ENCODE measurements at regions not wholly inside any gene's neighbourhood (a gene's known extent, or its start where the extent isn't known, plus 50 kb on each side); places are given as distances from the start of the nearest gene placed in this dataset.
A peak's percentile ranks its signal among the peaks of the same experiment; 100 is the strongest.

GRCh38 chrX:34546366-34546765 lies 110.7 kb downstream of the TMEM47 start:
- H3K27me3 ChIP-seq (ENCODE audit: insufficient read depth, low read depth): no peaks in the 10 kb centered on the region
- H3K36me3 ChIP-seq (ENCODE audit: insufficient read depth): no peaks in the 10 kb centered on the region
- TF ChIP-seq CTCF (conservative IDR thresholded peaks at IDR 0.05; ENCODE audit: low read depth, low read length): no peak
- H3K4me1 ChIP-seq (ENCODE audit: low read depth, poor library complexity, severe bottlenecking): no peaks in the 10 kb centered on the region
- no peak overlapping the region for H3K4me3 ChIP-seq (IDR thresholded peaks at IDR 0.05; ENCODE audit: insufficient read depth, low read depth, low read length)
- H3K9ac ChIP-seq: no peak overlapping the region
- no peak overlapping the region for H3K4me2 ChIP-seq
- no peaks in the 10 kb centered on the region for H4K20me1 ChIP-seq (ENCODE audit: insufficient read depth)
- no peak overlapping the region for H2AFZ ChIP-seq (ENCODE audit: low read depth)
- H3K79me2 ChIP-seq (ENCODE audit: insufficient read depth, low read depth): no peaks in the 10 kb centered on the region
- no peak overlapping the region for H3K27ac ChIP-seq

GRCh38 chrX:34528081-34528480 lies 129.0 kb downstream of the TMEM47 start:
- no peak overlapping the region for H3K4me2 ChIP-seq
- H3K27ac ChIP-seq: no peak overlapping the region
- H3K36me3 ChIP-seq (ENCODE audit: insufficient read depth): no peaks in the 10 kb centered on the region
- H4K20me1 ChIP-seq (ENCODE audit: insufficient read depth): no peaks in the 10 kb centered on the region
- no peak overlapping the region for H3K4me3 ChIP-seq (IDR thresholded peaks at IDR 0.05; ENCODE audit: insufficient read depth, low read depth, low read length)
- no peaks in the 10 kb centered on the region for H3K27me3 ChIP-seq (ENCODE audit: insufficient read depth, low read depth)
- TF ChIP-seq CTCF (conservative IDR thresholded peaks at IDR 0.05; ENCODE audit: low read depth, low read length): no peak
- H2AFZ ChIP-seq (ENCODE audit: low read depth): no peak overlapping the region
- H3K79me2 ChIP-seq (ENCODE audit: insufficient read depth, low read depth): no peaks in the 10 kb centered on the region
- H3K4me1 ChIP-seq (ENCODE audit: low read depth, poor library complexity, severe bottlenecking): no peaks in the 10 kb centered on the region
- H3K9ac ChIP-seq: no peak overlapping the region

- Histone ChIP-seq H3K79me2 (ENCODE audit: insufficient read depth, low read depth) (no peaks in the 10 kb centered on the region), H3K36me3 (ENCODE audit: insufficient read depth) (no peaks in the 10 kb centered on the region), H3K4me1 (ENCODE audit: low read depth, poor library complexity, severe bottlenecking) (no peaks in the 10 kb centered on the region), H3K27me3 (ENCODE audit: insufficient read depth, low read depth) (no peaks in the 10 kb centered on the region), H3K4me2 (no peak overlapping the region), H4K20me1 (ENCODE audit: insufficient read depth) (no peaks in the 10 kb centered on the region), H3K4me3 (IDR thresholded peaks at IDR 0.05; ENCODE audit: insufficient read depth, low read depth, low read length) (no peak overlapping the region), H3K27ac (no peak overlapping the region), H2AFZ (ENCODE audit: low read depth) (no peak overlapping the region), H3K9ac (no peak overlapping the region)
- TF ChIP-seq CTCF (conservative IDR thresholded peaks at IDR 0.05; ENCODE audit: low read depth, low read length): no peak
Measured at GRCh38 chrX:34521563-34521962, 135.5 kb downstream of the TMEM47 start.

GRCh38 chrX:34509394-34509793 lies 147.7 kb downstream of the TMEM47 start:
- H3K36me3 ChIP-seq (ENCODE audit: insufficient read depth): no peaks in the 10 kb centered on the region
- no peaks in the 10 kb centered on the region for H3K27me3 ChIP-seq (ENCODE audit: insufficient read depth, low read depth)
- peaks cover 16% of the 10 kb centered on the region for H3K4me1 ChIP-seq (ENCODE audit: low read depth, poor library complexity, severe bottlenecking)
- TF ChIP-seq CTCF (conservative IDR thresholded peaks at IDR 0.05; ENCODE audit: low read depth, low read length): no peak
- H4K20me1 ChIP-seq (ENCODE audit: insufficient read depth): no peaks in the 10 kb centered on the region
- H3K9ac ChIP-seq: no peak overlapping the region
- no peak overlapping the region for H3K4me3 ChIP-seq (IDR thresholded peaks at IDR 0.05; ENCODE audit: insufficient read depth, low read depth, low read length)
- peak overlapping the region; percentile 1; the same call in 1 of the 2 replicates for H2AFZ ChIP-seq (ENCODE audit: low read depth)
- no peak overlapping the region; the same call in 1 of the 2 replicates for H3K27ac ChIP-seq
- no peaks in the 10 kb centered on the region for H3K79me2 ChIP-seq (ENCODE audit: insufficient read depth, low read depth)
- peak overlapping the region; percentile 54 for H3K4me2 ChIP-seq
